ENCODE measurements at regions not wholly inside any gene's neighbourhood (a gene's known extent, or its start where the extent isn't known, plus 50 kb on each side); places are given as distances from the start of the nearest gene placed in this dataset.

- Histone ChIP-seq H3K27ac (no peak overlapping the region), H3K36me3 (no peaks in the 10 kb centered on the region), H3K27me3 (no peaks in the 10 kb centered on the region), H3K4me3 (no peak overlapping the region), H3K4me1 (no peaks in the 10 kb centered on the region), H3K9me3 (no peaks in the 10 kb centered on the region)
- DNase-seq (ENCODE audit: low spot score in 2 of 2): no peak
- intact Hi-C loops (cut with DNase I; ENCODE audit: low total_unique reads): no loop called here
- no peak for TF ChIP-seq CTCF (IDR thresholded peaks at IDR 0.05)
- no peak for TF ChIP-seq POLR2A (IDR thresholded peaks at IDR 0.05)
- TF ChIP-seq POLR2AphosphoS5 (IDR thresholded peaks at IDR 0.05): no peak
These were observed 58.8 kb upstream of the EXOC2 start for GRCh38 chr6:751765-752164.

- H3K27me3 ChIP-seq: no peaks in the 10 kb centered on the region
- no peak overlapping the region for H3K4me3 ChIP-seq
- no peak overlapping the region for H3K27ac ChIP-seq
- intact Hi-C loops (cut with DNase I; ENCODE audit: low total_unique reads): no loop called here
- H3K9me3 ChIP-seq: no peaks in the 10 kb centered on the region
- TF ChIP-seq CTCF (IDR thresholded peaks at IDR 0.05) (no peak), POLR2AphosphoS5 (IDR thresholded peaks at IDR 0.05) (no peak)
- no peaks in the 10 kb centered on the region for H3K4me1 ChIP-seq
- no peak for DNase-seq (ENCODE audit: low spot score in 2 of 2)
- H3K36me3 ChIP-seq: no peaks in the 10 kb centered on the region
These were observed 55.0 kb upstream of the EXOC2 start for GRCh38 chr6:747921-748320.

- DNase-seq (ENCODE audit: low spot score in 2 of 2): no peak
- Histone ChIP-seq H3K27ac (no peak overlapping the region), H3K36me3 (no peaks in the 10 kb centered on the region), H3K27me3 (no peaks in the 10 kb centered on the region), H3K9me3 (no peaks in the 10 kb centered on the region), H3K4me1 (no peaks in the 10 kb centered on the region), H3K4me3 (no peak overlapping the region)
- intact Hi-C loops (cut with DNase I; ENCODE audit: low total_unique reads): no loop called here
- TF ChIP-seq POLR2AphosphoS5 (IDR thresholded peaks at IDR 0.05): no peak
- TF ChIP-seq POLR2A (IDR thresholded peaks at IDR 0.05): no peak
- TF ChIP-seq CTCF (IDR thresholded peaks at IDR 0.05): no peak
These were observed 54.1 kb upstream of the EXOC2 start for GRCh38 chr6:747028-747427.

GRCh38 chr6:744666-745353 lies 51.9 kb upstream of the EXOC2 start:
- H3K4me3 ChIP-seq: no peak overlapping the region
- DNase-seq (ENCODE audit: low spot score in 2 of 2): no peak
- no peaks in the 10 kb centered on the region for H3K36me3 ChIP-seq
- intact Hi-C loops (cut with DNase I; ENCODE audit: low total_unique reads): no loop called here
- no peak overlapping the region for H3K27ac ChIP-seq
- H3K9me3 ChIP-seq: no peaks in the 10 kb centered on the region
- no peak for TF ChIP-seq CTCF (IDR thresholded peaks at IDR 0.05)
- no peak for TF ChIP-seq POLR2A (IDR thresholded peaks at IDR 0.05)
- no peak for TF ChIP-seq POLR2AphosphoS5 (IDR thresholded peaks at IDR 0.05)
- no peaks in the 10 kb centered on the region for H3K27me3 ChIP-seq
- no peaks in the 10 kb centered on the region for H3K4me1 ChIP-seq

GRCh38 chr6:743320-744096 lies 50.6 kb upstream of the EXOC2 start:
- TF ChIP-seq POLR2A (IDR thresholded peaks at IDR 0.05) (no peak), POLR2AphosphoS5 (IDR thresholded peaks at IDR 0.05) (no peak), CTCF (IDR thresholded peaks at IDR 0.05) (no peak)
- no peak for DNase-seq (ENCODE audit: low spot score in 2 of 2)
- no peak overlapping the region for H3K4me3 ChIP-seq
- H3K9me3 ChIP-seq: no peaks in the 10 kb centered on the region
- no peak overlapping the region for H3K27ac ChIP-seq
- no peaks in the 10 kb centered on the region for H3K27me3 ChIP-seq
- H3K4me1 ChIP-seq: no peaks in the 10 kb centered on the region
- intact Hi-C loops (cut with DNase I; ENCODE audit: low total_unique reads): no loop called here
- no peaks in the 10 kb centered on the region for H3K36me3 ChIP-seq

All from breast epithelium (tissue), 4 donors.